Erythroblast (primary cell): ENCODE measurements at regions not wholly inside any gene's neighbourhood (a gene's known extent, or its start where the extent isn't known, plus 50 kb on each side); places are given as distances from the start of the nearest gene placed in this dataset.

Source experiments
- DNase-seq, 2 experiments: peaks; one replicate each; lab custom pipeline; 2025; lab: John Stamatoyannopoulos, UW
- GATA1 ChIP-seq: IDR thresholded peaks from 2 replicates; pipeline ENCODE4 v1.6.1; 2011; ENCODE audit warnings: low read depth, mild to moderate bottlenecking, control low read depth, low read length, moderate library complexity
- POLR2A ChIP-seq: IDR thresholded peaks from 2 replicates; pipeline ENCODE4 v1.6.1; 2011; ENCODE audit warnings: mild to moderate bottlenecking, low read length

DNA sequence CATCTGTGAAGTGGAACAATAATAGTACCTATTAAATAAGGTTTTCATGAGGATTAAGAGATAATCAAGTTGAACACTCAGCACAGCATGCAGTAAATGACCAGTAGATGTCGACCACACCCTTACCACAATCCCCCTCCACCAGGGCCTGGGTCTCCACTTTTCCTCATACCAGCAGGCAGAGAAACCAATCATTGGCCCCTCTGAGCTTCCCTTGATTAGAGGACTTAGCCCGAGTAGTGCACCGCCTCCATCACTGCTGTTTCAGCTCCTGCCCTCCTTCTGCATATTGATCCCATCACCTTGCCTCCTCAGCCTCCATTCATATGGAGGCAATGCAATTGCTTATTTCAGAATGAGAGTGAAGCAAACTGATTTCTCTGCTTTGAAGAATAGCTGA, 96.5 kb upstream of the CDH11 start:
- TF ChIP-seq POLR2A (no peak), GATA1 (no peak)

DNA sequence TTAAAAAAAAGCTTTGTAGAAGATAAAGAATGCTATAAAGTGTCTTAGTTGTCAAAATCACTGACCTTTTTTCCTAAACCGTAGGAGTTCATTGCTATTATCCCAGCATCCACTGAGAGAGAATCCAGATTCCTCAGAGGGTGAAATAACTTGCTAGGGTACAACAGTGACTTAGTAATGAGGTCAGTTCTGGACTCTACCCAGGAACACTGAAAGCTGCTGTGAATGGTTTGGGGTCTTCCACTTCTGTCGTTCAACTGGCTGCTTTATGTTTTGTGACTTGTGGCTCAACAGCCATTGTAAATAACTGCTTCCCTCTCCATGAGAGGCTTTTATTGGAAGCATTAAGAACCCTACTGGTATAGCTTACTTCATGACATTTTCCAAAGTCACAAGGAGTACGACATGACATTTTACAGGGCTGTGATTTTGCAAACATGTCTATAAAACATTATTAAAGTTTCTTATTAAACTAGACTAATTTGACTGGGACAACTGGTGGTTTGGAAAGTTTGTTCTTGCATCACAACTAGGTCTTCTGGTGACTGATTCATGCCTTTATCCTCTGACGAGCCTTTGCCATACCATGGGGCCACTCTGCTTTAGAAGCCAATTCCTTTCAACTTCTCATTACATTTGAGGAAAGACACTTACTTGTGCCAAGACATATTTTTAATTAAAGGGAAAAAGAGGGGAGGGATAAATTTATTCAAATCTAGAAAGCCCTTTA, 92.2 kb upstream of the CDH11 start:
- DNase-seq, result no peak
- TF ChIP-seq GATA1 (no peak), POLR2A (no peak)

More for the DNA sequence above, 96.5 kb upstream of the CDH11 start:
- no peak for DNase-seq

GRCh38 chr16:65212791-65213190, 90.9 kb upstream of the CDH11 start:
- DNase-seq, result no peak

DNA sequence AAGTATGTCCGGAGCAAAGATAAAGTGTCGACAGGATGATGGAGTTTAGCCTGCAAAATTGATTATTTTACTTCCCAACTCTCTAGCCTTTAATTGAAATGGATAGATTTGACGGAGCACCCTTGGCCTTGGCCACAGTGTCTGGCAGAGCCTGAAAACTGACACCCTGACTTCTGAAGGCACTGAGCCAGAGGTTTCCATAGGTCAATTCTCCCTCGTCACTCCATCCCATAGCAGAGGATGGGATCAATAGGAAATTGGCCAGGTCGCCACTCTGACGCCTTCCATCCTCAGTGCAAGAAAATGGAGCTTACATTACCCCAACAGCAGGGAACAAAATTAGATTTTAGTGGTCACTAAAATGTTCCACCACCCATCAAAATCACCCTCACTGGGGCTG, 90.4 kb upstream of the CDH11 start:
- no peak for DNase-seq
- no peak for TF ChIP-seq POLR2A
- no peak for TF ChIP-seq GATA1

More at GRCh38 chr16:65212791-65213190, 90.9 kb upstream of the CDH11 start:
- no peak for TF ChIP-seq POLR2A

- TF ChIP-seq POLR2A (no peak), GATA1 (no peak)
These were observed 80.6 kb upstream of the CDH11 start for GRCh38 chr16:65202461-65202860.

GRCh38 chr16:65201511-65201910, 79.6 kb upstream of the CDH11 start:
- TF ChIP-seq POLR2A (no peak), GATA1 (no peak)
- DNase-seq, result no peak

More at GRCh38 chr16:65202461-65202860, 80.6 kb upstream of the CDH11 start:
- DNase-seq, result no peak

DNA sequence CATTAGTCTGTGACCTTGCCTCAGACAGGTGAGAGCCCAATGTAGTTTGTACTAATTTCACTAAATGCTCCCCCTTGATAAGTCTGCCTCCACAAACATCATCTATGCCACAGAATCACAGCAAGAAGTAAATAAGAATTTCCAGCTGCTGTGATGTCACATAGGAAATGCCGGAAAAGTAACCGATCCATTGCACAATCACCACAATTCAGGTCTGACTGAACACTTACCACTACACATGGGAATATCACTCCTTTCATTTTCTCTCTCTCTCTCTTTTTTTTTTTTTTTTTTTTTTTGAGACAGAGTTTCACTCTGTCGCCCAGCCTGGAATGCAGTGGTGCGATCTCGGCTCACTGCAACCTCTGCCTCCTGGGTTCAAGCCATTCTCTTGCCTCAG, 79.0 kb upstream of the CDH11 start:
- no peak for DNase-seq
- no peak for TF ChIP-seq POLR2A
- TF ChIP-seq GATA1, result no peak

GRCh38 chr16:65200156-65200773, 78.4 kb upstream of the CDH11 start:
- TF ChIP-seq POLR2A (no peak), GATA1 (no peak)
- no peak for DNase-seq

- TF ChIP-seq GATA1, result no peak
- no peak for DNase-seq
These were observed 74.7 kb upstream of the CDH11 start for GRCh38 chr16:65196420-65197075.

DNA sequence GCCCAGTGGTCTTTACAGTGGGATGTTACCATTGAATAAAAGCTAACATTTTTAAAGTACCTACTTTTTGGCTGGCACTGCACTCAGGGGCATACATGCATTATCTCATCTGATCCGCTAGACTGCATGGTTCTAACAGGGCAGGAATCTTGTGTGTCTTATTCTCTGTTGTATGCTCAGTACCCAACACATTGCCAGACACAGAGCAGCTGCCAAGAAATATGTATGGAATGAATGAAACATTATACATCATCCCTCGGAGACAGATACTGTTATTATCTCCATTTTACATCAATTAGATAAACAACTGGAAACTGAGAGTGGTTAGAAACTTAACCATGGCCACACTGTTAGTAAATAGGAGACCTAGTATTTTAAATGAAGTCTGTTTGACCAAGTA, 74.1 kb upstream of the CDH11 start:
- TF ChIP-seq GATA1 (no peak), POLR2A (no peak)
- DNase-seq, result no peak

DNA sequence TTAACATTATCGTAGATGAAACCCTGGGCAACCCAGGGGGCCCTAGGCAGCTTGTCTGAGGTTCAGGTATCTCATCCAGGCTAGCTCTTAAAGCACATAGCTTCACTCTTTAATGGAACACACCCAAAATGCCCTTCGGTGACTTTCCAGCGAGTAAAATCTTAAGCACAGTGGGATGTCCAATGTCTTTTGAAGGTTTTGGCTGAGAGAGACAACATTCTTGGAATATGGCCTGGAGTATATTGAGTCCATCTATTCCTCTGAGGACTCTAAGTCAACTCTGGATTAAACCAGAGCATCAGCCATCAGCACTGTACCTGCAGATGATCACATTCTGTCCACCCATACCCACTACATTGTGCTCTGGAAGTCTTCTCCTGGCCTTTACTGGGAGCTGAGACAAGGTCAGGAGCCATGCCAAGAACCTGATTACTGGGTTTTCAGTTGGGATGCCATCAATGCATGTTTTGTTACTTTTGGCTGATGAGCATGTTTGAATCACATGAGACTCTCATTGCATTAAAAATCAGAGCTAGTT, 63.4 kb upstream of the CDH11 start:
- DNase-seq, result no peak
- TF ChIP-seq POLR2A, result no peak
- no peak for TF ChIP-seq GATA1

DNA sequence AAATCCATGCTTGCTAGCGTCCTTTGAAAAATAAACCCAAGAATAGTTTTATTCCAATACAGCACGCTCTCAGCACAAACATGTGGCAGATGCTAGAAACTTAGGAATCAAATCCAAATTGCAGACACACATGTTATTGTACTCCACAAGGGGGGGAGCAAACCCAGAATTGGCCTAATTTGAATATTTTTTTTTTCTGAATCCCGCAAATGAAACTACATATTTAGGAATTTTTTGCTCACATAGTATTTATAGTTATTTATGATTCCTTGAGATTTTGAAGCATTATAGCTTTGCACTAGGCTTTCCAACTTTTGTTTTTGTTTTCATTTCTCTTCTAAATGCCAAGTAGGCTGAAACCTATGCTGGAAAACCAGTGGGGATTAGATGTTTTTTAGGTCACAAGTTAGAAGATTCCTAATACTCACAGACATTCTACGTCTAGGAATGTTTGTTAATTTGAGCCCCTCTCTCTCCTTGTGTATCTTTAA, 59.3 kb upstream of the CDH11 start:
- DNase-seq, result no peak
- TF ChIP-seq GATA1 (no peak), POLR2A (no peak)

DNA sequence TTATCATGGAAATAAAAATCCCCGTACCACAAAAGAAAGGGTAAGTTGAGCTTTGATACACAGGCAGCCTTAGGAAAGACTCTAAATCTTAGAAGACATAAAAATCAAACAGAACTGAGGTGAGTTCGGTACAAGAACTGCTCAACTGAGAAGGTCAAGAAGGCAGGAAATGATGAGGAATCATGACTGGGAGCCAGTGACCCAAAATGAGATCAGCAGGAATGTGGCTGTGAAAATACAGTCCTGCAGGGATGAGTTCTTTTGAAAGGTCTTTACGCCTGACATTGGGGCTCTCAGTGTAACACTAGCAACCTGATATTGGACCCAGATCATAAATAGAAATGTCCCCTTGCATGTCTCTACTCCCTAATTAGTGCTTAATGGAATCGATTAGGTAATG, 56.3 kb upstream of the CDH11 start:
- TF ChIP-seq GATA1 (no peak), POLR2A (no peak)
- no peak for DNase-seq

DNA sequence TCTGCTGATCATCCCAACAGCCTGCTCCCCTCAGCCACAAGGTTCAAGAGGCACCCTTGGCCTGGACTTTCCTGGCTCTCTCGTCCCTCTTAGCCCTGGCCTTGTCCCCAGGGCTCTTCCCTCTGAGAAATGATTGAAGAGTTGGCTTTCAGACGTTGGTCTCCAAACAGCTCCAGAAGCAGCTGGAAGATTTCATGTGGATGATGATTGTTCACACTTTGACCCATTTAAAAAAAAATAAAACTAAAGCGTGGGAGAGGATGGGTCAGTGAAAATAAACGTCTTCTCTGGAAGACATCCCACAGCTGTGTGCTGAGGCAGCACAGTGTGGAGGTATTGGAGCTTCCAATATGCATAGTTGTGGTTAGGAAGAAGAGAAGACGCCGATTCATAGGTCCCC, 54.7 kb upstream of the CDH11 start:
- no peak for DNase-seq
- TF ChIP-seq GATA1 (no peak), POLR2A (no peak)
